HG03457 (cell line): ENCODE measurements at regions not wholly inside any gene's neighbourhood (a gene's known extent, or its start where the extent isn't known, plus 50 kb on each side); places are given as distances from the start of the nearest gene placed in this dataset.
A peak's percentile ranks its signal among the peaks of the same experiment; 100 is the strongest.
"Not testable (repeated sequence)": the region's sequence is repeated elsewhere in the genome, so short reads cannot be mapped to it uniquely, and the experiment has no call there.

Experiments
- ATAC-seq: cut with Tn5 transposase; IDR thresholded peaks from one replicate; pipeline ENCODE4 v1.9.1; 2021; ENCODE audit warnings: moderate number of reproducible peaks; ENCODE audit not compliant: unreplicated experiment

- no peak for ATAC-seq
Measured at GRCh38 chrX:113539599-113540356, 699.1 kb upstream of the AMOT start.

- no peak for ATAC-seq
Measured at GRCh38 chrX:113529426-113530013, 688.9 kb upstream of the AMOT start.

- peak; percentile 89 for ATAC-seq
Measured at GRCh38 chrX:113522814-113523213, 682.2 kb upstream of the AMOT start.

- ATAC-seq = no peak
Measured at GRCh38 chrX:113514906-113515305, 674.3 kb upstream of the AMOT start.

- ATAC-seq = no peak
Measured at GRCh38 chrX:113512700-113513395, 672.2 kb upstream of the AMOT start.

- no peak for ATAC-seq
Measured at GRCh38 chrX:113510586-113510985, 670.0 kb upstream of the AMOT start.

GRCh38 chrX:113492895-113493294 lies 652.3 kb upstream of the AMOT start:
- no peak for ATAC-seq

- ATAC-seq = no peak
Measured at GRCh38 chrX:113473418-113473817, 632.8 kb upstream of the AMOT start.

- ATAC-seq = not testable (repeated sequence)
Measured at GRCh38 chrX:113473015-113473414, 632.4 kb upstream of the AMOT start.

- ATAC-seq = no peak
Measured at GRCh38 chrX:113470166-113470565, 629.5 kb upstream of the AMOT start.

- no peak for ATAC-seq
Measured at GRCh38 chrX:113457719-113458118, 617.1 kb upstream of the AMOT start.

GRCh38 chrX:113455582-113455981 lies 615.0 kb upstream of the AMOT start:
- ATAC-seq = no peak

- no peak for ATAC-seq
Measured at GRCh38 chrX:113429011-113429410, 588.4 kb upstream of the AMOT start.

GRCh38 chrX:113422323-113422722 lies 581.7 kb upstream of the AMOT start:
- no peak for ATAC-seq

GRCh38 chrX:113421432-113421831 lies 580.8 kb upstream of the AMOT start:
- no peak for ATAC-seq

- no peak for ATAC-seq
Measured at GRCh38 chrX:113412106-113412505, 571.5 kb upstream of the AMOT start.

- no peak for ATAC-seq
Measured at GRCh38 chrX:113408843-113409242, 568.2 kb upstream of the AMOT start.

GRCh38 chrX:113400193-113400704 lies 559.6 kb upstream of the AMOT start:
- no peak for ATAC-seq

GRCh38 chrX:113399506-113400192 lies 559.0 kb upstream of the AMOT start:
- ATAC-seq = no peak

- ATAC-seq = no peak
Measured at GRCh38 chrX:113392355-113392754, 551.7 kb upstream of the AMOT start.

GRCh38 chrX:113391875-113392274 lies 551.2 kb upstream of the AMOT start:
- no peak for ATAC-seq
